T1000 (cell line): ENCODE measurements at regions not wholly inside any gene's neighbourhood (a gene's known extent, or its start where the extent isn't known, plus 50 kb on each side); places are given as distances from the start of the nearest gene placed in this dataset.

Experiments used
- DNase-seq: peaks from one replicate; lab custom pipeline; 2025; ENCODE audit warnings: mixed read lengths; lab: John Stamatoyannopoulos, UW

DNA sequence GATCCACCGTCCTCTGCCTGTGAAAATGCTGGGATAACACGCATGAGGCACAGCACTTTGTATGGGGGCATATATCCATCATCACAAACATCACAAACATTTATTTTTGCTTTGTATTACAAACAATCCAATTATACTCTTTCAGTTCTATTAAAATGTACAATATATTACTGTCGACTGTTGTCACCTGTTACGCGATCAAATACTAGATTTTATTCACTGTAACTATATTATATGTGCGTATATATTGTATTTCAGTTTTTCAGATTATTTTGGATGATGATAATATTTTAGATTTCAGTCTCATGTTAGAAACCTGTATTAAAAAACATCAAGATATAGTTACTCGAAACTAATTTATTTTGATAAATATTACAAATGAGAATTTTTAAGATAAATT is 998.3 kb downstream of the EFNB2 start:
- DNase-seq, result no peak

GRCh38 chr13:105530468-105530867 is 1005.0 kb downstream of the EFNB2 start:
- no peak for DNase-seq

- DNase-seq, result no peak
Observed at GRCh38 chr13:105527127-105527526, 1008.3 kb downstream of the EFNB2 start.

DNA sequence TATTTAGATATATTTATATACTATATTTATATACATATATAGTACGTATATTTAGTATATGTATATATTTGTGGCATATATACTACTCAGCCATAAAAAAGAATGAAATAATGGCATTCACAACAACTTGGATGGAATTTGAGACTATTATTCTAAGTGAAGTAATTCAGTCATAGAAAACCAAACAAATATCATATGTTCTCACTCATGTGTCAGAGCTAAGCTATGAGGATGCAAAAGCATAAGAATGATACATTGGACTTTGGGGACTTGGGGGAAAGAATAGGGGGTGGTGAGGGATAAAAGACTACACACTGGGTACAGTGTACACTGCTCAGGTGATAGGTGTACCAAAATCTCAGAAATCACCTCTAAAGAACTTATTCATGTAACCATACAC is 1015.7 kb downstream of the EFNB2 start:
- no peak for DNase-seq

DNA sequence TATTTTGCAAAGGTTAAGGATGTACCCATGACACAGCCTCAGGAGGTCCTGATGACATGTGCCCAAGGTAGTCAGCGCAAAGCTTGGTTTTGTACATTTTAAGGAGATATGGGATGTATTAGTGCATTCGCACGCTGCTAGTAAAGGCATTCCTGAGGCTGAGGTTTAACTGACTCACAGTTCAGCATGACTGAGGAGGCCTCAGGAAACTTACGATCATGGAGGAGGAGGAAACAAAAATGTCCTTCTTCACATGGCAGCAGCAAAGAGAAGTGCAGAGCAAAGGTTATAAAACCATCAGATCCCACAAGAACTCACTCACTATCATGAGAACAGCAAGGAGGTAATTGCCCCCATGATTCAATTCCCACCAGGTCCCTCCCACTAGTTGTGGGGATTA is 1017.4 kb downstream of the EFNB2 start:
- no peak for DNase-seq

DNA sequence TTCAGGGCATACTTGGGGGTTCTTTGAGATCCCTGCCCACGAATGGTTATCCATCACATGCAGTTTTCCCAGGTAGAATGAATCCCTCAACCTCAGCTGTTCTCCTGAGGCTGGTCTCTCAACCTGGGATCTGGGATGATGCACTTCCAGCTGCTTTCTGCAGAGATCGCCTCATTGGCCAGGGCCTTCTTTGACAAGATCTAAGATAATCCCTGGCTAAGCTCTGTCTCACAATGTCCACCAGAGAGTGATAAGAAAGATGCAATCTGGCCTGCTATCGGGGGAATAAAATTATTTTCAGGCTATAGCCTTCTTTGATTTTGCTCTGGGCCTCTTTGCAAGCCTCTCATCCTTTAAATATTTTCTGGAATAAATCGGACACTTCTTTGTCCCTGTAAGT is 1021.1 kb downstream of the EFNB2 start:
- no peak for DNase-seq

DNA sequence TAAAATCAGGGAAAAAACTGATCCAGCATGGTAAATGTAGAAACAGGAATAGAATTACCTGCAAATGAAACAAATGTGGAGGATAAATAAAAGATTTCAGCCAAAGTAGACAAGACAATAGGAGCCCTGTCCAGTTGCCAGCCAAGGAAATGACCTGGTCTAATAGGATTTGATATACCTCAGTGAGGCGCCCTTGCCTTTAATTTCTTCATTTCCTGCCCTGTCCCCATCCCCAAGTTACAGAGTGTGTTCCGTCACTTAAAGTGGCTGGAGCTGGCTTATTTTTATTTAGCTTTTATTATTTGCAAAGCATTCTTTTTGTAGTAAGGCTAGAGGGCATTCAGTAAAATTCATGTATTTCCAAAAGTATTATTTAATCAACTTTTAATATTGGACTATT is 1022.0 kb downstream of the EFNB2 start:
- DNase-seq, result no peak

- no peak for DNase-seq
Observed at GRCh38 chr13:105509981-105510762, 1025.3 kb downstream of the EFNB2 start.

GRCh38 chr13:105506463-105506862 is 1029.0 kb downstream of the EFNB2 start:
- no peak for DNase-seq

- DNase-seq, result no peak
Observed at GRCh38 chr13:105502193-105502592, 1033.3 kb downstream of the EFNB2 start.

GRCh38 chr13:105497597-105497996 is 1037.9 kb downstream of the EFNB2 start:
- DNase-seq, result no peak

DNA sequence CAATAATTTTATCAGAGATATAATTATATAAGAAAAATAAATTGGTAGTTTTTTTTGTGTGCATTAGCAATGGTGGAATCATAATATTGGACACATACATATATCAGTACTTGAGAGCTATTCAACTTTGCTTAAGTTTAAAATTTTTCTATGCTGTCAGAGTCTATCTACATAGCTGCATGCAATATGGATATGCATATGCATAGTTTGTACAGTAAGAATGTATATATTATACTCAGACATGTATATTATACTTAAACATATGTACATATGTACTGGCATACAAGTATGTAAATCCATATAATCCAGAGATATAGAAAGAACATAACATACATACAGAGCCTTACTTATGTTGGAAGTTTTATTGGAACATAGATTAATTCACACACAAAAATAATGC is 1043.2 kb downstream of the EFNB2 start:
- no peak for DNase-seq

DNA sequence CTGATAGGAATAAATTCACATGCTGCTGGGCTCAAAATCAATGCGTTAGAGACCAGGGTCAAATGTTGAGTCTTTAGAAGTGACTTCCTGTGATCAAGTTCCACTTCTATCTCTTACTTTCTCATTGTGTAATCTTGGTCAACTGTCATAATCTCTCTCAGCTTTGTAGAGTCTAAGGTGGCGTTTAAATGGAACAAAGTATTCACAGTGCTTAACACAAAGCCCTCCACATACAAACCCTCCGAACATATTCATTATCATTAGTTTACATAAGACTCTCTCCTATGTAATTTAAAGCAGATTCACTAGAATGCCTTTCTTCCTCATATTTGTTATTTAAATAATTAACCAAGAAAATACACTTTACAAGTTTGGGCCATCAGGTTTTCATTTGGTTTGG is 1044.1 kb downstream of the EFNB2 start:
- DNase-seq, result no peak

DNA sequence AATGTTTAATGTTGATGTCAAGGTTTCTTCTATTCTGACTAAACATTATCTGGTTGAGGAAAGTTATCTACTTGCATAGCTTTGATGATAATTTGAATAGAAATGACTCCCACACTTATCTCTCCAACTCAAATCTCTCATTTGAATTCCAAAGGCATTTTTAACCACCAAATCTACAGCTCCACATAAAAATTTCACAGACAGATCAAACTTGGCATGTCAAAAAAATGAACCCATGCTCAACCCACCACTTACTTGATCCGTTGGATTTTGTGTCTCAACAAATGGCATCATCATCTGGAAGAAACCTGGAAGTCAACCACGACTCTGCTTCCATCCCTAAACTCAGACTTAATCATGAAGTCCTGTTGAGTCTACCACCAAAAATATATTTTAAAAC is 1050.4 kb downstream of the EFNB2 start:
- DNase-seq, result no peak

- DNase-seq, result no peak
Observed at GRCh38 chr13:105474983-105475610, 1060.4 kb downstream of the EFNB2 start.

GRCh38 chr13:105471673-105472072 is 1063.8 kb downstream of the EFNB2 start:
- no peak for DNase-seq

DNA sequence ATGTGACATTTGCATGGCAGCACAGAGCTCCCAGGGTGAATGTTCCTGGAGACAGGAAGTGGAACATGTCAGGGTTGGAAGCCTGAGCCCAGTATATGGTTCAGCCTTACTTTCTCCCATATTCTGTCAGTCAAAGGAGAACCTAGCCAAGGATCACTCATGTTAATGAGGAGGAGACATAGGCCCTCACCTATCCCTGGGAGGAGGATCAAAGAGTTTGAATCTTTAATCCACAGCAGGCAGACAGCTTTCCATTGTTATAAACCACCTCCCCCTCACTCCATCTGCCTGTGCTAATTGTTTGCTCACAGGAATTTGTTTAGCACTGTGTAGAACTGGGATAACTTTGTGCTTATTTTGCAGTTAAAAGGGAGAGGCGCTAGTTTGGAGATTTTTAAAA is 1069.1 kb downstream of the EFNB2 start:
- no peak for DNase-seq

- DNase-seq, result no peak
Observed at GRCh38 chr13:105465745-105466144, 1069.7 kb downstream of the EFNB2 start, which contains the start of gene DAOA. Gene DAOA, plus strand, starts transcription at chr13:105466045.

DNA sequence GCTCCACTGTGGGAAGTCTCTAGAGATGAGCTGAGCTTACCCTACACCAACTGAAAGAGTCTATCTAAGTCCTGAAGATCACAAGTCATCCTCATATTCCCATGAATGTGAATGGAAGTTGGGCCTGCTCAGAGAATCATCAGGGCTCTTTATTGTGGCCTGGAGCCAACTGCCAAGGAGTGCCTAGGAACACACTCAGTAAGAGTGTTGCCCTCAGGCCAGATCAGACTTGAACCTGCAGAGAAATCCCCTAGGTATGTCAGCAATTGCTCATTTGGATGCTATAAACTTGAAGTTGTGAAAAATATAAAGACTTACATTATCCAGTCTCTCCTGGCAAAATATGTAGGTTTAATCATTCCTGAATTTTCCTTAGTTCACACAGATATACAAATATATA is 1070.2 kb downstream of the EFNB2 start:
- no peak for DNase-seq

- DNase-seq, result no peak
Observed at GRCh38 chr13:105464249-105464648, 1071.2 kb downstream of the EFNB2 start.

GRCh38 chr13:105463011-105463501 is 1072.4 kb downstream of the EFNB2 start:
- no peak for DNase-seq

GRCh38 chr13:105462098-105462497 is 1073.4 kb downstream of the EFNB2 start:
- DNase-seq, result no peak

- DNase-seq, result no peak
Observed at GRCh38 chr13:105452895-105453294, 1082.6 kb downstream of the EFNB2 start.

GRCh38 chr13:105450784-105451183 is 1084.7 kb downstream of the EFNB2 start:
- no peak for DNase-seq
